Heart left ventricle (tissue), 13 donors: ENCODE measurements at regions not wholly inside any gene's neighbourhood (a gene's known extent, or its start where the extent isn't known, plus 50 kb on each side); places are given as distances from the start of the nearest gene placed in this dataset.

ENCODE experiments used
- CTCF ChIP-seq, 12 donors: fragments of 200-600 bp; sonication (generic) in 4 of 12; IDR thresholded peaks; one replicate each; pipeline versions ENCODE4 v1.5.0 to v1.8.0; 2018 to 2022; ENCODE audit warnings: antibody characterized with exemption in 12 of 12, mild to moderate bottlenecking in 5 of 12
- POLR2A ChIP-seq, 2 donors: fragments of 450-650 bp; IDR thresholded peaks; one replicate each; pipeline ENCODE4 v1.6.1; 2017; ENCODE audit warnings: antibody characterized with exemption in 2 of 2, mild to moderate bottlenecking in 2 of 2, moderate library complexity in 2 of 2
- donor health status: ischemic (EF 13 %, LVEDD 7.1; RV severe dilation, severe dysfunction).
- donor health status: DM: no; HTN: yes; CAD: no.
- donor health status: DM: no; HTN: no; CAD: no.
- donor health status: ischemic (EF 25% LVEDD 6.9; RV normal size, moderate dysfunction).
- donor health status: ischemic (EF 25% LVEDD 5.7; RV mildly dilated, moderate dysfunction).
- donor health status: ischemic (EF 35%, LVEDD 5.7; RV mildly dilated, moderate dysfunction).
- donor health status: nonischemic (EF 11% LVEDD 7.7; RV severe dilation, severe dysfunction).
- donor health status: DM: yes; HTN: yes; CAD: no.
- donor health status: PGD.
- donor health status: ischemic (EF 29% LVEDD 5.4; RV normal size, mild dysfunction).
- donor health status: nonischemic (EF 23%, LVEDD 6.1; RV moderate dilation, normal function).

- TF ChIP-seq CTCF (IDR thresholded peaks at IDR 0.05): no peak
- TF ChIP-seq POLR2A (IDR thresholded peaks at IDR 0.05): no peak
Observed at GRCh38 chr1:119565131-119565772, 58.2 kb downstream of the HSD3B1 start.
